Activated CD4-positive, alpha-beta T cell treated with anti-CD3 and anti-CD28 coated beads for 36 hours (primary cell): ENCODE measurements at regions not wholly inside any gene's neighbourhood (a gene's known extent, or its start where the extent isn't known, plus 50 kb on each side); places are given as distances from the start of the nearest gene placed in this dataset.
"Not testable (repeated sequence)": the region's sequence is repeated elsewhere in the genome, so short reads cannot be mapped to it uniquely, and the experiment has no call there.

Source experiments
- ATAC-seq: fragments of 200-7000 bp; cut with Tn5 transposase; one replicate; pipeline ENCODE4 v1.10.0; 2021; ENCODE audit warnings: mild to moderate bottlenecking, moderate library complexity
- CTCF ChIA-PET: fragments of 350-600 bp; sonication (Branson Sonifier 250); formaldehyde crosslinking; loops from one replicate; lab custom pipeline; 2021; ENCODE audit warnings: antibody characterized with exemption; lab: Charles Lee
- POLR2A ChIA-PET: fragments of 350-600 bp; sonication (Branson Sonifier 250); formaldehyde crosslinking; loops from one replicate; lab custom pipeline; 2021; ENCODE audit warnings: antibody characterized with exemption, inconsistent platforms; lab: Charles Lee
- DNase-seq: peaks from one replicate; pipeline ENCODE4 v3.0.0-alpha.2; 2020
- H3K27ac Mint-ChIP-seq: one replicate; pipeline ENCODE4 v1.8.0; 2021; ENCODE audit warnings: mixed read lengths
- H3K27me3 Mint-ChIP-seq: one replicate; pipeline ENCODE4 v1.8.0; 2021; ENCODE audit warnings: mixed read lengths
- H3K36me3 Mint-ChIP-seq: one replicate; pipeline ENCODE4 v1.8.0; 2021; ENCODE audit warnings: low read depth, mixed read lengths
- H3K4me1 Mint-ChIP-seq: one replicate; pipeline ENCODE4 v1.8.0; 2021; ENCODE audit warnings: mixed read lengths
- H3K4me3 Mint-ChIP-seq: one replicate; pipeline ENCODE4 v1.8.0; 2021; ENCODE audit warnings: mild to moderate bottlenecking, moderate library complexity, mixed read lengths
- H3K9me3 Mint-ChIP-seq: one replicate; pipeline ENCODE4 v1.8.0; 2021; ENCODE audit warnings: low read depth, mixed read lengths
- intact Hi-C, 2 experiments: fragments of 100-400 bp; cut with DNase I in 1 of 2; cut with micrococcal nuclease in 1 of 2; formaldehyde crosslinking; loops; one replicate each; pipeline versions ENCODE4 v1.14.2 to v1.15.1; 2022 to 2024; cut with DNase I, micrococcal nuclease

GRCh38 chr5:74493411-74493810 lies 147.1 kb downstream of the ENC1 start:
- intact Hi-C loops, result no loop called here
- CTCF ChIA-PET, result interaction anchor here (0.8 to 1.1 kb wide), 2 partner anchors 87 to 156 kb away, joined by 3 to 4 read pairs; no protein-coding TSS in a partner anchor

GRCh38 chr5:74492230-74492629 lies 148.3 kb downstream of the ENC1 start:
- intact Hi-C loops, result no loop called here
- H3K27me3 Mint-ChIP-seq, result peaks cover 4% of the 10 kb centered on the region
- DNase-seq (no peak), ATAC-seq (no peak)
- H3K9me3 Mint-ChIP-seq, result no peaks in the 10 kb centered on the region
- no peaks in the 10 kb centered on the region for H3K36me3 Mint-ChIP-seq
- no peaks in the 10 kb centered on the region for H3K4me1 Mint-ChIP-seq
- H3K4me3 Mint-ChIP-seq, result no peak overlapping the region
- ChIA-PET POLR2A (no interaction called here), CTCF (no interaction called here)
- no peak overlapping the region for H3K27ac Mint-ChIP-seq

More at GRCh38 chr5:74493411-74493810, 147.1 kb downstream of the ENC1 start:
- Mint-ChIP-seq H3K4me3 (no peak overlapping the region), H3K27me3 (peaks cover 4% of the 10 kb centered on the region), H3K9me3 (no peaks in the 10 kb centered on the region), H3K4me1 (no peaks in the 10 kb centered on the region), H3K36me3 (no peaks in the 10 kb centered on the region), H3K27ac (no peak overlapping the region)
- ATAC-seq, result no peak
- no peak for DNase-seq
- POLR2A ChIA-PET, result no interaction called here

- Mint-ChIP-seq H3K27ac (no peak overlapping the region), H3K27me3 (peaks cover 4% of the 10 kb centered on the region), H3K4me3 (no peak overlapping the region), H3K36me3 (no peaks in the 10 kb centered on the region), H3K4me1 (no peaks in the 10 kb centered on the region), H3K9me3 (no peaks in the 10 kb centered on the region)
- intact Hi-C loops, result no loop called here
- POLR2A ChIA-PET, result no interaction called here
- CTCF ChIA-PET, result no interaction called here
- ATAC-seq, result no peak
- DNase-seq, result no peak
Observed at GRCh38 chr5:74491586-74491985, 148.9 kb downstream of the ENC1 start.

- CTCF ChIA-PET, result no interaction called here
- H3K9me3 Mint-ChIP-seq, result no peaks in the 10 kb centered on the region
- no peak overlapping the region for H3K27ac Mint-ChIP-seq
- no peaks in the 10 kb centered on the region for H3K4me1 Mint-ChIP-seq
- POLR2A ChIA-PET, result no interaction called here
- H3K36me3 Mint-ChIP-seq, result no peaks in the 10 kb centered on the region
- DNase-seq, result no peak
- H3K27me3 Mint-ChIP-seq, result peaks cover 4% of the 10 kb centered on the region
- no peak for ATAC-seq
- intact Hi-C loops, result no loop called here
- H3K4me3 Mint-ChIP-seq, result no peak overlapping the region
Observed at GRCh38 chr5:74490814-74491213, 149.7 kb downstream of the ENC1 start.

GRCh38 chr5:74482990-74483389 lies 157.5 kb downstream of the ENC1 start:
- no peak overlapping the region for H3K27ac Mint-ChIP-seq
- ChIA-PET POLR2A (no interaction called here), CTCF (no interaction called here)
- no peaks in the 10 kb centered on the region for H3K9me3 Mint-ChIP-seq
- intact Hi-C loops, result no loop called here
- DNase-seq (no peak), ATAC-seq (no peak)
- no peaks in the 10 kb centered on the region for H3K4me1 Mint-ChIP-seq
- no peaks in the 10 kb centered on the region for H3K27me3 Mint-ChIP-seq
- H3K36me3 Mint-ChIP-seq, result no peaks in the 10 kb centered on the region
- H3K4me3 Mint-ChIP-seq, result no peak overlapping the region

- DNase-seq (no peak), ATAC-seq (no peak)
- no peak overlapping the region for H3K4me3 Mint-ChIP-seq
- H3K27me3 Mint-ChIP-seq, result no peaks in the 10 kb centered on the region
- CTCF ChIA-PET, result interaction anchor here (1.5 kb wide), 1 partner anchor 54 kb away, joined by 3 read pairs; no protein-coding TSS in a partner anchor
- intact Hi-C loops, result no loop called here
- POLR2A ChIA-PET, result no interaction called here
- H3K36me3 Mint-ChIP-seq, result no peaks in the 10 kb centered on the region
- H3K9me3 Mint-ChIP-seq, result no peaks in the 10 kb centered on the region
- no peak overlapping the region for H3K27ac Mint-ChIP-seq
- H3K4me1 Mint-ChIP-seq, result no peaks in the 10 kb centered on the region
Observed at GRCh38 chr5:74482523-74482922, 158.0 kb downstream of the ENC1 start.

GRCh38 chr5:74481357-74481756 lies 159.2 kb downstream of the ENC1 start:
- H3K4me3 Mint-ChIP-seq, intact Hi-C loops, ATAC-seq, H3K4me1 Mint-ChIP-seq, POLR2A ChIA-PET, H3K27ac Mint-ChIP-seq, H3K27me3 Mint-ChIP-seq, H3K9me3 Mint-ChIP-seq, H3K36me3 Mint-ChIP-seq: not testable (repeated sequence)
- DNase-seq, result peak; percentile 11
- CTCF ChIA-PET, result interaction anchor here (1.0 to 1.5 kb wide), 2 partner anchors 17 to 56 kb away, joined by 3 read pairs; no protein-coding TSS in a partner anchor

- ChIA-PET POLR2A (no interaction called here), CTCF (no interaction called here)
- no peak for DNase-seq
- no peak for ATAC-seq
- no peak overlapping the region for H3K27ac Mint-ChIP-seq
- H3K27me3 Mint-ChIP-seq, result peaks cover 3% of the 10 kb centered on the region
- H3K4me3 Mint-ChIP-seq, result no peak overlapping the region
- H3K9me3 Mint-ChIP-seq, result no peaks in the 10 kb centered on the region
- intact Hi-C loops, result no loop called here
- no peaks in the 10 kb centered on the region for H3K36me3 Mint-ChIP-seq
- H3K4me1 Mint-ChIP-seq, result no peaks in the 10 kb centered on the region
Observed at GRCh38 chr5:74480201-74480600, 160.3 kb downstream of the ENC1 start.

GRCh38 chr5:74478328-74478727 lies 162.2 kb downstream of the ENC1 start:
- CTCF ChIA-PET, result no interaction called here
- Mint-ChIP-seq H3K4me1 (no peaks in the 10 kb centered on the region), H3K36me3 (no peaks in the 10 kb centered on the region), H3K27me3 (peaks cover 3% of the 10 kb centered on the region), H3K9me3 (no peaks in the 10 kb centered on the region), H3K27ac (no peak overlapping the region), H3K4me3 (no peak overlapping the region)
- no peak for DNase-seq
- intact Hi-C loops, result no loop called here
- POLR2A ChIA-PET, result no interaction called here
- ATAC-seq, result no peak

- no peaks in the 10 kb centered on the region for H3K4me1 Mint-ChIP-seq
- H3K27me3 Mint-ChIP-seq, result peaks cover 3% of the 10 kb centered on the region
- H3K36me3 Mint-ChIP-seq, result no peaks in the 10 kb centered on the region
- H3K27ac Mint-ChIP-seq, result no peak overlapping the region
- H3K4me3 Mint-ChIP-seq, result no peak overlapping the region
- ChIA-PET CTCF (no interaction called here), POLR2A (no interaction called here)
- no peaks in the 10 kb centered on the region for H3K9me3 Mint-ChIP-seq
- intact Hi-C loops, result no loop called here
- ATAC-seq, result no peak
- DNase-seq, result no peak
Observed at GRCh38 chr5:74477761-74478160, 162.8 kb downstream of the ENC1 start.

- no peak for DNase-seq
- Mint-ChIP-seq H3K4me1 (no peaks in the 10 kb centered on the region), H3K27me3 (peaks cover 3% of the 10 kb centered on the region), H3K36me3 (no peaks in the 10 kb centered on the region), H3K9me3 (no peaks in the 10 kb centered on the region), H3K27ac (no peak overlapping the region), H3K4me3 (no peak overlapping the region)
- ChIA-PET CTCF (no interaction called here), POLR2A (no interaction called here)
- intact Hi-C loops, result no loop called here
- ATAC-seq, result no peak
Observed at GRCh38 chr5:74476819-74477453, 163.6 kb downstream of the ENC1 start.

GRCh38 chr5:74476046-74476818 lies 164.3 kb downstream of the ENC1 start:
- intact Hi-C loops, result no loop called here
- H3K27me3 Mint-ChIP-seq, result peaks cover 3% of the 10 kb centered on the region
- H3K27ac Mint-ChIP-seq, result no peak overlapping the region
- H3K9me3 Mint-ChIP-seq, result no peaks in the 10 kb centered on the region
- no peaks in the 10 kb centered on the region for H3K36me3 Mint-ChIP-seq
- no peak overlapping the region for H3K4me3 Mint-ChIP-seq
- no peaks in the 10 kb centered on the region for H3K4me1 Mint-ChIP-seq
- ATAC-seq, result no peak
- POLR2A ChIA-PET, result no interaction called here
- CTCF ChIA-PET, result no interaction called here
- no peak for DNase-seq
